ENCODE measurements at regions not wholly inside any gene's neighbourhood (a gene's known extent, or its start where the extent isn't known, plus 50 kb on each side); places are given as distances from the start of the nearest gene placed in this dataset.
"Not testable (repeated sequence)": the region's sequence is repeated elsewhere in the genome, so short reads cannot be mapped to it uniquely, and the experiment has no call there.

GRCh38 chr15:21063512-21063911 is 197.4 kb upstream of the POTEB2 start:
- not testable (repeated sequence) for H3K27me3 ChIP-seq, H3K27ac ChIP-seq, H3K36me3 ChIP-seq, H3K4me1 ChIP-seq, H3K9me3 ChIP-seq, ATAC-seq, H3K4me3 ChIP-seq
- no CpG with 5 or more reads among the region's 6 CpGs for WGBS, 2 donors (ENCODE audit: low coverage in 1 of 2)

- H3K4me3 ChIP-seq, H3K9me3 ChIP-seq, H3K27me3 ChIP-seq, H3K27ac ChIP-seq, ATAC-seq, H3K4me1 ChIP-seq, H3K36me3 ChIP-seq: not testable (repeated sequence)
- no CpG with 5 or more reads among the region's 6 CpGs for WGBS, 2 donors (ENCODE audit: low coverage in 1 of 2)
Measured at GRCh38 chr15:21062619-21063163, 196.6 kb upstream of the POTEB2 start.

GRCh38 chr15:21051866-21052265 is 185.8 kb upstream of the POTEB2 start:
- H3K4me3 ChIP-seq, H3K27ac ChIP-seq, H3K36me3 ChIP-seq, ATAC-seq, H3K4me1 ChIP-seq, H3K27me3 ChIP-seq, H3K9me3 ChIP-seq: not testable (repeated sequence)
- WGBS, 2 donors (ENCODE audit: low coverage in 1 of 2) = no CpG with 5 or more reads among the region's 5 CpGs

- H3K36me3 ChIP-seq, H3K27ac ChIP-seq, H3K4me1 ChIP-seq, H3K4me3 ChIP-seq, ATAC-seq, H3K9me3 ChIP-seq, H3K27me3 ChIP-seq: not testable (repeated sequence)
- WGBS, 2 donors (ENCODE audit: low coverage in 1 of 2) = no CpG with 5 or more reads among the region's 2 CpGs
Measured at GRCh38 chr15:21031703-21032102, 165.6 kb upstream of the POTEB2 start.

- no CpG with 5 or more reads among the region's 6 CpGs for WGBS, 2 donors (ENCODE audit: low coverage in 1 of 2)
- not testable (repeated sequence) for H3K27ac ChIP-seq, H3K4me3 ChIP-seq, H3K4me1 ChIP-seq, ATAC-seq, H3K9me3 ChIP-seq, H3K27me3 ChIP-seq, H3K36me3 ChIP-seq
Measured at GRCh38 chr15:21029001-21029400, 162.9 kb upstream of the POTEB2 start.

GRCh38 chr15:21027942-21028341 is 161.8 kb upstream of the POTEB2 start:
- not testable (repeated sequence) for ATAC-seq, H3K4me1 ChIP-seq, H3K36me3 ChIP-seq, H3K4me3 ChIP-seq, H3K27ac ChIP-seq, H3K27me3 ChIP-seq, H3K9me3 ChIP-seq
- no CpG with 5 or more reads among the region's 9 CpGs for WGBS, 2 donors (ENCODE audit: low coverage in 1 of 2)

GRCh38 chr15:21026848-21027247 is 160.7 kb upstream of the POTEB2 start:
- not testable (repeated sequence) for H3K9me3 ChIP-seq, H3K27me3 ChIP-seq, H3K4me1 ChIP-seq, ATAC-seq, H3K4me3 ChIP-seq, H3K27ac ChIP-seq, H3K36me3 ChIP-seq
- no CpG with 5 or more reads among the region's 12 CpGs for WGBS, 2 donors (ENCODE audit: low coverage in 1 of 2)

GRCh38 chr15:21024235-21024987 is 158.3 kb upstream of the POTEB2 start:
- H3K9me3 ChIP-seq, H3K4me1 ChIP-seq, H3K4me3 ChIP-seq, ATAC-seq, H3K27ac ChIP-seq, H3K36me3 ChIP-seq, H3K27me3 ChIP-seq: not testable (repeated sequence)
- 83% methylated on average over 1 of the region's 18 CpGs; no CpG with 5 or more reads in 1 of the 2 donors for WGBS, 2 donors (ENCODE audit: low coverage in 1 of 2)

GRCh38 chr15:21018176-21018575 is 152.1 kb upstream of the POTEB2 start:
- not testable (repeated sequence) for H3K9me3 ChIP-seq, H3K4me3 ChIP-seq, H3K36me3 ChIP-seq, H3K27me3 ChIP-seq, H3K27ac ChIP-seq, H3K4me1 ChIP-seq, ATAC-seq
- no CpG with 5 or more reads among the region's 11 CpGs for WGBS, 2 donors (ENCODE audit: low coverage in 1 of 2)

GRCh38 chr15:21017326-21017725 is 151.2 kb upstream of the POTEB2 start:
- H3K4me3 ChIP-seq, H3K9me3 ChIP-seq, H3K27ac ChIP-seq, H3K27me3 ChIP-seq, H3K36me3 ChIP-seq, ATAC-seq, H3K4me1 ChIP-seq: not testable (repeated sequence)
- no CpG with 5 or more reads among the region's 9 CpGs for WGBS, 2 donors (ENCODE audit: low coverage in 1 of 2)

GRCh38 chr15:21016589-21016988 is 150.5 kb upstream of the POTEB2 start:
- not testable (repeated sequence) for H3K27me3 ChIP-seq, H3K4me1 ChIP-seq, ATAC-seq, H3K4me3 ChIP-seq, H3K27ac ChIP-seq, H3K36me3 ChIP-seq, H3K9me3 ChIP-seq
- WGBS, 2 donors (ENCODE audit: low coverage in 1 of 2) = no CpG with 5 or more reads among the region's 4 CpGs

- H3K9me3 ChIP-seq, H3K27me3 ChIP-seq, H3K4me1 ChIP-seq, ATAC-seq, H3K4me3 ChIP-seq, H3K36me3 ChIP-seq, H3K27ac ChIP-seq: not testable (repeated sequence)
- WGBS, 2 donors (ENCODE audit: low coverage in 1 of 2) = no CpG with 5 or more reads among the region's 8 CpGs
Measured at GRCh38 chr15:21015171-21015570, 149.1 kb upstream of the POTEB2 start.

GRCh38 chr15:21013308-21013707 is 147.2 kb upstream of the POTEB2 start:
- not testable (repeated sequence) for H3K27ac ChIP-seq, H3K4me1 ChIP-seq, H3K9me3 ChIP-seq, H3K27me3 ChIP-seq, H3K4me3 ChIP-seq, H3K36me3 ChIP-seq, ATAC-seq
- WGBS, 2 donors (ENCODE audit: low coverage in 1 of 2) = no CpG with 5 or more reads among the region's 9 CpGs

GRCh38 chr15:21009651-21010050 is 143.5 kb upstream of the POTEB2 start:
- ATAC-seq, H3K27ac ChIP-seq, H3K27me3 ChIP-seq, H3K36me3 ChIP-seq, H3K9me3 ChIP-seq, H3K4me1 ChIP-seq, H3K4me3 ChIP-seq: not testable (repeated sequence)
- no CpG with 5 or more reads among the region's 7 CpGs for WGBS, 2 donors (ENCODE audit: low coverage in 1 of 2)
